ENCODE measurements at regions not wholly inside any gene's neighbourhood (a gene's known extent, or its start where the extent isn't known, plus 50 kb on each side); places are given as distances from the start of the nearest gene placed in this dataset.
A peak's percentile ranks its signal among the peaks of the same experiment; 100 is the strongest.
"Not testable (repeated sequence)": the region's sequence is repeated elsewhere in the genome, so short reads cannot be mapped to it uniquely, and the experiment has no call there.

GRCh38 chr15:39417366-39418134 is 163.3 kb upstream of the THBS1 start:
- H3K4me1 ChIP-seq (ENCODE audit: control insufficient read depth, insufficient read depth, low read length) = no peaks in the 10 kb centered on the region
- H3K27me3 ChIP-seq (ENCODE audit: control insufficient read depth, insufficient read depth, low read length) = no peaks in the 10 kb centered on the region
- no peak overlapping the region for H3K4me3 ChIP-seq (ENCODE audit: low read length)
- no peaks in the 10 kb centered on the region for H3K36me3 ChIP-seq (ENCODE audit: insufficient read depth, low read length)
- H3K4me2 ChIP-seq (ENCODE audit: low read length) = no peak overlapping the region
- H3K9ac ChIP-seq (ENCODE audit: low read depth, low read length) = no peak overlapping the region
- no peaks in the 10 kb centered on the region for H3K9me3 ChIP-seq (replicated peaks; ENCODE audit: low read length)

- H3K36me3 ChIP-seq (ENCODE audit: insufficient read depth, low read length) = no peaks in the 10 kb centered on the region
- H3K9ac ChIP-seq (ENCODE audit: low read depth, low read length) = no peak overlapping the region
- H3K4me3 ChIP-seq (ENCODE audit: low read length) = no peak overlapping the region
- H3K27me3 ChIP-seq (ENCODE audit: control insufficient read depth, insufficient read depth, low read length) = no peaks in the 10 kb centered on the region
- no peaks in the 10 kb centered on the region for H3K9me3 ChIP-seq (replicated peaks; ENCODE audit: low read length)
- H3K4me1 ChIP-seq (ENCODE audit: control insufficient read depth, insufficient read depth, low read length) = no peaks in the 10 kb centered on the region
- H3K4me2 ChIP-seq (ENCODE audit: low read length) = no peak overlapping the region
Observed at GRCh38 chr15:39419651-39420050, 161.2 kb upstream of the THBS1 start.

- not testable (repeated sequence) for H3K4me1 ChIP-seq (ENCODE audit: control insufficient read depth, insufficient read depth, low read length); H3K4me2 ChIP-seq (ENCODE audit: low read length); H3K36me3 ChIP-seq (ENCODE audit: insufficient read depth, low read length); H3K27me3 ChIP-seq (ENCODE audit: control insufficient read depth, insufficient read depth, low read length); H3K9ac ChIP-seq (ENCODE audit: low read depth, low read length); H3K9me3 ChIP-seq (replicated peaks; ENCODE audit: low read length); H3K4me3 ChIP-seq (ENCODE audit: low read length)
Observed at GRCh38 chr15:39420123-39420852, 160.6 kb upstream of the THBS1 start.

- not testable (repeated sequence) for H3K4me2 ChIP-seq (ENCODE audit: low read length); H3K27me3 ChIP-seq (ENCODE audit: control insufficient read depth, insufficient read depth, low read length); H3K9me3 ChIP-seq (replicated peaks; ENCODE audit: low read length); H3K36me3 ChIP-seq (ENCODE audit: insufficient read depth, low read length); H3K4me1 ChIP-seq (ENCODE audit: control insufficient read depth, insufficient read depth, low read length); H3K9ac ChIP-seq (ENCODE audit: low read depth, low read length); H3K4me3 ChIP-seq (ENCODE audit: low read length)
Observed at GRCh38 chr15:39420853-39421192, 160.1 kb upstream of the THBS1 start.

- Histone ChIP-seq H3K4me1 (ENCODE audit: control insufficient read depth, insufficient read depth, low read length) (peaks cover 24% of the 10 kb centered on the region), H3K27me3 (ENCODE audit: control insufficient read depth, insufficient read depth, low read length) (no peaks in the 10 kb centered on the region), H3K36me3 (ENCODE audit: insufficient read depth, low read length) (no peaks in the 10 kb centered on the region), H3K4me2 (ENCODE audit: low read length) (peak overlapping the region; percentile 77), H3K4me3 (ENCODE audit: low read length) (peak overlapping the region; percentile 57), H3K9ac (ENCODE audit: low read depth, low read length) (peak overlapping the region; percentile 33), H3K9me3 (replicated peaks; ENCODE audit: low read length) (no peaks in the 10 kb centered on the region)
Observed at GRCh38 chr15:39426552-39427532, 154.0 kb upstream of the THBS1 start.

- peaks cover 24% of the 10 kb centered on the region for H3K4me1 ChIP-seq (ENCODE audit: control insufficient read depth, insufficient read depth, low read length)
- no peaks in the 10 kb centered on the region for H3K9me3 ChIP-seq (replicated peaks; ENCODE audit: low read length)
- H3K27me3 ChIP-seq (ENCODE audit: control insufficient read depth, insufficient read depth, low read length) = no peaks in the 10 kb centered on the region
- no peak overlapping the region for H3K9ac ChIP-seq (ENCODE audit: low read depth, low read length)
- H3K4me2 ChIP-seq (ENCODE audit: low read length) = peak overlapping the region; percentile 77
- no peaks in the 10 kb centered on the region for H3K36me3 ChIP-seq (ENCODE audit: insufficient read depth, low read length)
- H3K4me3 ChIP-seq (ENCODE audit: low read length) = no peak overlapping the region
Observed at GRCh38 chr15:39427705-39428104, 153.2 kb upstream of the THBS1 start.

GRCh38 chr15:39429898-39430357 is 151.0 kb upstream of the THBS1 start:
- no peaks in the 10 kb centered on the region for H3K9me3 ChIP-seq (replicated peaks; ENCODE audit: low read length)
- no peak overlapping the region for H3K4me3 ChIP-seq (ENCODE audit: low read length)
- H3K9ac ChIP-seq (ENCODE audit: low read depth, low read length) = no peak overlapping the region
- H3K36me3 ChIP-seq (ENCODE audit: insufficient read depth, low read length) = no peaks in the 10 kb centered on the region
- H3K27me3 ChIP-seq (ENCODE audit: control insufficient read depth, insufficient read depth, low read length) = no peaks in the 10 kb centered on the region
- peaks cover 24% of the 10 kb centered on the region for H3K4me1 ChIP-seq (ENCODE audit: control insufficient read depth, insufficient read depth, low read length)
- no peak overlapping the region for H3K4me2 ChIP-seq (ENCODE audit: low read length)

GRCh38 chr15:39430389-39430788 is 150.5 kb upstream of the THBS1 start:
- H3K9me3 ChIP-seq (replicated peaks; ENCODE audit: low read length) = no peaks in the 10 kb centered on the region
- H3K9ac ChIP-seq (ENCODE audit: low read depth, low read length) = no peak overlapping the region
- no peaks in the 10 kb centered on the region for H3K27me3 ChIP-seq (ENCODE audit: control insufficient read depth, insufficient read depth, low read length)
- H3K4me1 ChIP-seq (ENCODE audit: control insufficient read depth, insufficient read depth, low read length) = peaks cover 24% of the 10 kb centered on the region
- H3K4me2 ChIP-seq (ENCODE audit: low read length) = no peak overlapping the region
- no peaks in the 10 kb centered on the region for H3K36me3 ChIP-seq (ENCODE audit: insufficient read depth, low read length)
- no peak overlapping the region for H3K4me3 ChIP-seq (ENCODE audit: low read length)

GRCh38 chr15:39431376-39431775 is 149.5 kb upstream of the THBS1 start:
- Histone ChIP-seq H3K36me3 (ENCODE audit: insufficient read depth, low read length) (no peaks in the 10 kb centered on the region), H3K9ac (ENCODE audit: low read depth, low read length) (no peak overlapping the region), H3K4me1 (ENCODE audit: control insufficient read depth, insufficient read depth, low read length) (peaks cover 24% of the 10 kb centered on the region), H3K4me3 (ENCODE audit: low read length) (no peak overlapping the region), H3K27me3 (ENCODE audit: control insufficient read depth, insufficient read depth, low read length) (no peaks in the 10 kb centered on the region), H3K9me3 (replicated peaks; ENCODE audit: low read length) (no peaks in the 10 kb centered on the region), H3K4me2 (ENCODE audit: low read length) (no peak overlapping the region)

GRCh38 chr15:39432026-39432425 is 148.9 kb upstream of the THBS1 start:
- Histone ChIP-seq H3K9me3 (replicated peaks; ENCODE audit: low read length) (no peaks in the 10 kb centered on the region), H3K27me3 (ENCODE audit: control insufficient read depth, insufficient read depth, low read length) (no peaks in the 10 kb centered on the region), H3K36me3 (ENCODE audit: insufficient read depth, low read length) (no peaks in the 10 kb centered on the region), H3K4me2 (ENCODE audit: low read length) (no peak overlapping the region), H3K9ac (ENCODE audit: low read depth, low read length) (no peak overlapping the region), H3K4me1 (ENCODE audit: control insufficient read depth, insufficient read depth, low read length) (peaks cover 18% of the 10 kb centered on the region), H3K4me3 (ENCODE audit: low read length) (no peak overlapping the region)

GRCh38 chr15:39432912-39433348 is 147.9 kb upstream of the THBS1 start:
- no peaks in the 10 kb centered on the region for H3K27me3 ChIP-seq (ENCODE audit: control insufficient read depth, insufficient read depth, low read length)
- no peaks in the 10 kb centered on the region for H3K36me3 ChIP-seq (ENCODE audit: insufficient read depth, low read length)
- peaks cover 10% of the 10 kb centered on the region for H3K4me1 ChIP-seq (ENCODE audit: control insufficient read depth, insufficient read depth, low read length)
- no peaks in the 10 kb centered on the region for H3K9me3 ChIP-seq (replicated peaks; ENCODE audit: low read length)
- H3K9ac ChIP-seq (ENCODE audit: low read depth, low read length) = no peak overlapping the region
- no peak overlapping the region for H3K4me3 ChIP-seq (ENCODE audit: low read length)
- H3K4me2 ChIP-seq (ENCODE audit: low read length) = no peak overlapping the region

All from skeletal muscle satellite cell (primary cell).